ENCODE measurements at regions not wholly inside any gene's neighbourhood (a gene's known extent, or its start where the extent isn't known, plus 50 kb on each side); places are given as distances from the start of the nearest gene placed in this dataset.

GRCh38 chr2:166792808-166793207 is 95.5 kb upstream of the XIRP2 start:
- TF ChIP-seq SPI1 (IDR thresholded peaks at IDR 0.05; ENCODE audit: low read depth, low read length) (no peak), POLR2A (IDR thresholded peaks at IDR 0.05; ENCODE audit: low read depth, low read length) (no peak), POLR2AphosphoS5 (IDR thresholded peaks at IDR 0.05; ENCODE audit: low read depth, low read length) (no peak)

Measured in GM12891 (cell line).